ENCODE measurements at regions not wholly inside any gene's neighbourhood (a gene's known extent, or its start where the extent isn't known, plus 50 kb on each side); places are given as distances from the start of the nearest gene placed in this dataset.

DNA sequence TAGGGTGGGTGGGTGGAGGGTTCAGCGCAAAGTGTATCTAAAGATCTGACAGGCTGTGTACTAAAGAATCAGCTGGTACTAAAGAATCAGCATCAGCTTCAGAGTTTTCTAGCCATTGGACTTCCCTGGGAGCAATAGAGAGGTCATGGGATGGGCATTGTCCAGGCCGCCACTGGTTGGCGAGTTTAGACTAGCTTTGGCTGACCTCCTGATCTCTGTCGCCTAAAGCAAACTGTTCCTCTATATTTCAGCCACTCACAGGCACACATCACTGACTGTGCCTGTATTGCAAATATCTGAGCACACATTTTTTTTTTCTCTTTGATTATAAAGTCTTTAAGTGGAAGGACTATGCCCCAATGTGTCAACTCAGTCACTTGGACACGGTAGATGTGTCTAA is 267.8 kb upstream of the SKOR2 start:
- Histone ChIP-seq H2AFZ (no peak overlapping the region), H3K27me3 (ENCODE audit: insufficient read depth) (no peaks in the 10 kb centered on the region), H3K27ac (ENCODE audit: low read depth) (no peak overlapping the region), H3K4me1 (ENCODE audit: insufficient read depth) (no peaks in the 10 kb centered on the region), H4K20me1 (replicated peaks; ENCODE audit: insufficient read depth) (no peaks in the 10 kb centered on the region), H3F3A (replicated peaks; ENCODE audit: low read depth) (no peaks in the 10 kb centered on the region), H3K9me2 (ENCODE audit: insufficient read depth) (peaks cover 4% of the 10 kb centered on the region; the same call in 1 of the 2 replicates), H3K4me3 (no peak overlapping the region), H3K4me2 (no peak overlapping the region), H3K36me3 (ENCODE audit: insufficient read depth) (no peaks in the 10 kb centered on the region), H3K79me2 (replicated peaks; ENCODE audit: insufficient read depth) (no peaks in the 10 kb centered on the region)
- H3K27me3 Mint-ChIP-seq (ENCODE audit: insufficient read depth, low read depth, poor library complexity), result peaks cover 3% of the 10 kb centered on the region
- TF ChIP-seq STAT1 (IDR thresholded peaks at IDR 0.05; ENCODE audit: unreplicated experiment) (no peak), CREB1 (CRISPR knock-in tag; IDR thresholded peaks at IDR 0.05; ENCODE audit: low read depth) (no peak)
- no peak overlapping the region for H3K27ac Mint-ChIP-seq
- DNase-seq (ENCODE audit: low spot score), result no peak
- no peak overlapping the region for H3K4me3 Mint-ChIP-seq
- no peak for ATAC-seq
- H3K36me3 Mint-ChIP-seq (ENCODE audit: low read depth), result no peaks in the 10 kb centered on the region
- H3K9me3 Mint-ChIP-seq, result no peaks in the 10 kb centered on the region
- H3K4me1 Mint-ChIP-seq, result no peaks in the 10 kb centered on the region

DNA sequence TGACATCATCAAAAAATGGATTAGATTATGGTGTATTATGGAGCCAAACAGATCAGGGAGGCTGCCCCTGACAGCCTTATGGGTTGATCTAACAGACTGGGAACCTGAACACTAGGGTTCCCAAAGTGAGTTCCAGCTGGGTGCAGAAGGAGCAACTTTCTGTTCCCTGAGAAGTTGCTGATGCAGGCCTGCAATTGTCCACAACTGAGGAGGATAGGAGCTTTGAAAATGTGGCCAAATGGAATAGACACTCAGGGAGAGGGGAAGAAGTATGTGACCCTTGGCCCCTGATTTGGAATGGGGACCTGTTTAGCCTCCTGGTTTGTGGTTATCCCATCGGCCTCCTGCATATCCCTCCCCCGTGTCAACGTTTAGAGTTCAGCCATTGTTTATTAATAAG is 262.2 kb upstream of the SKOR2 start:
- no peak overlapping the region for H3K4me3 ChIP-seq
- no peaks in the 10 kb centered on the region for H3K27me3 Mint-ChIP-seq (ENCODE audit: insufficient read depth, low read depth, poor library complexity)
- no peak overlapping the region for H3K4me3 Mint-ChIP-seq
- no peaks in the 10 kb centered on the region for H3K36me3 ChIP-seq (ENCODE audit: insufficient read depth)
- H3K4me1 Mint-ChIP-seq, result peaks cover 11% of the 10 kb centered on the region
- H3K27ac ChIP-seq (ENCODE audit: low read depth), result no peak overlapping the region
- ATAC-seq, result no peak
- no peak overlapping the region for H3K27ac Mint-ChIP-seq
- H3K79me2 ChIP-seq (replicated peaks; ENCODE audit: insufficient read depth), result no peaks in the 10 kb centered on the region
- no peak for DNase-seq (ENCODE audit: low spot score)
- no peaks in the 10 kb centered on the region for H3K27me3 ChIP-seq (ENCODE audit: insufficient read depth)
- no peaks in the 10 kb centered on the region for H3K9me3 Mint-ChIP-seq
- peaks cover 4% of the 10 kb centered on the region; the same call in 1 of the 2 replicates for H3K4me1 ChIP-seq (ENCODE audit: insufficient read depth)
- peaks cover 6% of the 10 kb centered on the region for H3K9me2 ChIP-seq (ENCODE audit: insufficient read depth)
- H3F3A ChIP-seq (replicated peaks; ENCODE audit: low read depth), result no peaks in the 10 kb centered on the region
- no peak overlapping the region for H3K4me2 ChIP-seq
- H4K20me1 ChIP-seq (replicated peaks; ENCODE audit: insufficient read depth), result no peaks in the 10 kb centered on the region
- H2AFZ ChIP-seq, result no peak overlapping the region
- H3K36me3 Mint-ChIP-seq (ENCODE audit: low read depth), result no peaks in the 10 kb centered on the region
- TF ChIP-seq CTCF (conservative IDR thresholded peaks at IDR 0.05; ENCODE audit: low read depth in 2 of 2) (no peak), ZNF331 (CRISPR knock-in tag; IDR thresholded peaks at IDR 0.05; ENCODE audit: low read depth) (no peak), JUNB (IDR thresholded peaks at IDR 0.05; ENCODE audit: unreplicated experiment) (no peak), ZNF114 (CRISPR knock-in tag; IDR thresholded peaks at IDR 0.05) (no peak), NANOG (IDR thresholded peaks at IDR 0.05; ENCODE audit: borderline replicate concordance) (no peak), CREB1 (CRISPR knock-in tag; IDR thresholded peaks at IDR 0.05; ENCODE audit: low read depth) (no peak), EZH2phosphoT487 (IDR thresholded peaks at IDR 0.05; ENCODE audit: unreplicated experiment) (no peak), ETS1 (IDR thresholded peaks at IDR 0.05) (no peak), EZH2 (IDR thresholded peaks at IDR 0.05; ENCODE audit: low read depth, unreplicated experiment) (no peak), POLR2AphosphoS5 (IDR thresholded peaks at IDR 0.05; ENCODE audit: low read depth) (no peak), STAT1 (IDR thresholded peaks at IDR 0.05; ENCODE audit: unreplicated experiment) (no peak)
- TF ChIP-seq, protein P1, sequence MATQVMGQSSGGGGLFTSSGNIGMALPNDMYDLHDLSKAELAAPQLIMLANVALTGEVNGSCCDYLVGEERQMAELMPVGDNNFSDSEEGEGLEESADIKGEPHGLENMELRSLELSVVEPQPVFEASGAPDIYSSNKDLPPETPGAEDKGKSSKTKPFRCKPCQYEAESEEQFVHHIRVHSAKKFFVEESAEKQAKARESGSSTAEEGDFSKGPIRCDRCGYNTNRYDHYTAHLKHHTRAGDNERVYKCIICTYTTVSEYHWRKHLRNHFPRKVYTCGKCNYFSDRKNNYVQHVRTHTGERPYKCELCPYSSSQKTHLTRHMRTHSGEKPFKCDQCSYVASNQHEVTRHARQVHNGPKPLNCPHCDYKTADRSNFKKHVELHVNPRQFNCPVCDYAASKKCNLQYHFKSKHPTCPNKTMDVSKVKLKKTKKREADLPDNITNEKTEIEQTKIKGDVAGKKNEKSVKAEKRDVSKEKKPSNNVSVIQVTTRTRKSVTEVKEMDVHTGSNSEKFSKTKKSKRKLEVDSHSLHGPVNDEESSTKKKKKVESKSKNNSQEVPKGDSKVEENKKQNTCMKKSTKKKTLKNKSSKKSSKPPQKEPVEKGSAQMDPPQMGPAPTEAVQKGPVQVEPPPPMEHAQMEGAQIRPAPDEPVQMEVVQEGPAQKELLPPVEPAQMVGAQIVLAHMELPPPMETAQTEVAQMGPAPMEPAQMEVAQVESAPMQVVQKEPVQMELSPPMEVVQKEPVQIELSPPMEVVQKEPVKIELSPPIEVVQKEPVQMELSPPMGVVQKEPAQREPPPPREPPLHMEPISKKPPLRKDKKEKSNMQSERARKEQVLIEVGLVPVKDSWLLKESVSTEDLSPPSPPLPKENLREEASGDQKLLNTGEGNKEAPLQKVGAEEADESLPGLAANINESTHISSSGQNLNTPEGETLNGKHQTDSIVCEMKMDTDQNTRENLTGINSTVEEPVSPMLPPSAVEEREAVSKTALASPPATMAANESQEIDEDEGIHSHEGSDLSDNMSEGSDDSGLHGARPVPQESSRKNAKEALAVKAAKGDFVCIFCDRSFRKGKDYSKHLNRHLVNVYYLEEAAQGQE (IDR thresholded peaks at IDR 0.05; ENCODE audit: unreplicated experiment), result no peak
